BJ (cell line): ENCODE measurements at regions not wholly inside any gene's neighbourhood (a gene's known extent, or its start where the extent isn't known, plus 50 kb on each side); places are given as distances from the start of the nearest gene placed in this dataset.
"Not testable (repeated sequence)": the region's sequence is repeated elsewhere in the genome, so short reads cannot be mapped to it uniquely, and the experiment has no call there.

Experiments
- CTCF ChIA-PET: fragments of 350-600 bp; formaldehyde crosslinking; extraction: SDS; loops from one replicate; lab custom pipeline; 2021; ENCODE audit warnings: antibody characterized with exemption, inconsistent platforms; lab: Yijun Ruan, JAX
- POLR2A ChIA-PET: fragments of 300-600 bp; sonication (Branson Sonifier 250); formaldehyde crosslinking; extraction: SDS; loops from one replicate; lab custom pipeline; 2021; ENCODE audit warnings: antibody characterized with exemption; lab: Charles Lee
- DNase-seq: peaks from one replicate; pipeline ENCODE4 v3.0.0-alpha.2; 2011; ENCODE audit warnings: low read depth
- H3K27me3 ChIP-seq: 2 replicates; pipeline ENCODE4 v1.6.0; 2011; ENCODE audit warnings: low read length; ENCODE audit not compliant: control insufficient read depth, insufficient read depth
- H3K36me3 ChIP-seq: 2 replicates; pipeline ENCODE4 v1.5.1; 2011; ENCODE audit warnings: low read length; ENCODE audit not compliant: control insufficient read depth, insufficient read depth
- H3K4me3 ChIP-seq: 2 replicates; pipeline ENCODE4 v1.5.1; 2011; ENCODE audit warnings: low read depth, mild to moderate bottlenecking, control low read depth, low read length
- TF ChIP-seq, protein P1 (sequence below): IDR thresholded peaks from 2 replicates; pipeline ENCODE4 v1.5.1; 2011; ENCODE audit warnings: low read depth, mild to moderate bottlenecking, control low read depth, inconsistent platforms, low read length, moderate library complexity; ENCODE audit not compliant: insufficient read depth

- no peak for DNase-seq
- POLR2A ChIA-PET = no interaction called here
- Histone ChIP-seq H3K36me3 (no peaks in the 10 kb centered on the region), H3K4me3 (no peak overlapping the region), H3K27me3 (no peaks in the 10 kb centered on the region)
- CTCF ChIA-PET = no interaction called here
- TF ChIP-seq, protein P1, sequence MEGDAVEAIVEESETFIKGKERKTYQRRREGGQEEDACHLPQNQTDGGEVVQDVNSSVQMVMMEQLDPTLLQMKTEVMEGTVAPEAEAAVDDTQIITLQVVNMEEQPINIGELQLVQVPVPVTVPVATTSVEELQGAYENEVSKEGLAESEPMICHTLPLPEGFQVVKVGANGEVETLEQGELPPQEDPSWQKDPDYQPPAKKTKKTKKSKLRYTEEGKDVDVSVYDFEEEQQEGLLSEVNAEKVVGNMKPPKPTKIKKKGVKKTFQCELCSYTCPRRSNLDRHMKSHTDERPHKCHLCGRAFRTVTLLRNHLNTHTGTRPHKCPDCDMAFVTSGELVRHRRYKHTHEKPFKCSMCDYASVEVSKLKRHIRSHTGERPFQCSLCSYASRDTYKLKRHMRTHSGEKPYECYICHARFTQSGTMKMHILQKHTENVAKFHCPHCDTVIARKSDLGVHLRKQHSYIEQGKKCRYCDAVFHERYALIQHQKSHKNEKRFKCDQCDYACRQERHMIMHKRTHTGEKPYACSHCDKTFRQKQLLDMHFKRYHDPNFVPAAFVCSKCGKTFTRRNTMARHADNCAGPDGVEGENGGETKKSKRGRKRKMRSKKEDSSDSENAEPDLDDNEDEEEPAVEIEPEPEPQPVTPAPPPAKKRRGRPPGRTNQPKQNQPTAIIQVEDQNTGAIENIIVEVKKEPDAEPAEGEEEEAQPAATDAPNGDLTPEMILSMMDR = no peak
Observed at GRCh38 chr11:98536023-98536422, 484.7 kb upstream of the CNTN5 start.

- POLR2A ChIA-PET = not testable (repeated sequence)
Observed at GRCh38 chr11:98538358-98538757, 482.4 kb upstream of the CNTN5 start.

GRCh38 chr11:98545544-98546175, 475.1 kb upstream of the CNTN5 start:
- POLR2A ChIA-PET = no interaction called here
- TF ChIP-seq, protein P1 = no peak
- CTCF ChIA-PET = interaction anchor here (0.6 kb wide), 1 partner anchor 39 kb away, joined by 3 read pairs; no protein-coding TSS in a partner anchor
- Histone ChIP-seq H3K4me3 (no peak overlapping the region), H3K27me3 (no peaks in the 10 kb centered on the region), H3K36me3 (no peaks in the 10 kb centered on the region)
- DNase-seq = no peak

More at GRCh38 chr11:98538358-98538757, 482.4 kb upstream of the CNTN5 start:
- CTCF ChIA-PET, H3K4me3 ChIP-seq, DNase-seq, H3K27me3 ChIP-seq, H3K36me3 ChIP-seq: not testable (repeated sequence)

- Histone ChIP-seq H3K4me3 (no peak overlapping the region), H3K27me3 (no peaks in the 10 kb centered on the region), H3K36me3 (no peaks in the 10 kb centered on the region)
- no peak for DNase-seq
- TF ChIP-seq, protein P1 = no peak
- POLR2A ChIA-PET = no interaction called here
- CTCF ChIA-PET = no interaction called here
Observed at GRCh38 chr11:98549571-98549970, 471.2 kb upstream of the CNTN5 start.

DNA sequence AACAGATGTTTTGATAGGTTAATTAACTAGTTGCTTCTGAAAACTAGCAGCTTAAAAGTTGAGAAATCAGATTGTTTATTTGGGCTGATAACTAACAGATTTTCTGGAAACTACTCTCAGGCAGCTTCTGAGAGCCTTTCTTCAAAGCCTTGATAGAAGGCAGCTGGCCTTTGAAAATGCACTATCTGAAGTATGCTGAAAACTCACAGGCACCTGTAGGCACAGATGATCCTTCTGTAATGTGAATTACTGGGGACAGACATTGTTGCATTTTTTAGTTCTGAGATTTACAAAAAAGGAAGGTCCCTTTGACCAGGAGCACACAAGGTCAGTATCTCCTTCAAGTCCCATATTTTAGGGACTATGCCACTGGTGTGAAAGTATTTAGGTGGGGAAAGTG, 460.8 kb upstream of the CNTN5 start:
- TF ChIP-seq, protein P1 = no peak
- Histone ChIP-seq H3K27me3 (no peaks in the 10 kb centered on the region), H3K36me3 (no peaks in the 10 kb centered on the region), H3K4me3 (no peak overlapping the region)
- DNase-seq = no peak
- POLR2A ChIA-PET = no interaction called here
- CTCF ChIA-PET = no interaction called here

DNA sequence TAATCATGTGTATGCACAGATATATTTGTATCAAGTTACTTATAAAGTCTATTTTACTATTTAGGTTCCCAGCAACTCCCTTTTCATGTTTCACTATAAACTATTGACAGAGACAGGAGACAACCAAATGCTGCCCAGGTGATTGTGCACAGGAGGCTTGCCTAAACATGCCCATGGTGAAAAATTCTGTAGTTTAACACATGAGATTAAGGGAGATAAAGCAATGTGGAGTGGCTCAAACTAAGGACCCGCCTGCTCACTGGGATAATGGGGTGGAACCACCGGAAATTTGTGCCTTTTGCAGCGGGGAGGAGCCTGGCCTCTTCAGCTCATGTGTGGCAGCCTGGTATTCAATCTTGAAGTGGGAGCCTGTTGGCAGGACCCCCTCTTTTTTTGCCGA, 459.5 kb upstream of the CNTN5 start:
- ChIA-PET CTCF (no interaction called here), POLR2A (no interaction called here)
- TF ChIP-seq, protein P1 = no peak
- H3K36me3 ChIP-seq = no peaks in the 10 kb centered on the region
- no peak for DNase-seq
- H3K27me3 ChIP-seq = no peaks in the 10 kb centered on the region
- no peak overlapping the region for H3K4me3 ChIP-seq
